IPS-15b (cell line): ENCODE measurements at regions not wholly inside any gene's neighbourhood (a gene's known extent, or its start where the extent isn't known, plus 50 kb on each side); places are given as distances from the start of the nearest gene placed in this dataset.

ENCODE experiments used
- H3K27me3 ChIP-seq: one replicate; pipeline ENCODE4 v1.6.1; 2013; ENCODE audit warnings: low read length; ENCODE audit not compliant: control insufficient read depth, insufficient read depth
- H3K36me3 ChIP-seq: one replicate; pipeline ENCODE4 v1.6.1; 2013; ENCODE audit warnings: low read length; ENCODE audit not compliant: control insufficient read depth, insufficient read depth
- H3K4me1 ChIP-seq: one replicate; pipeline ENCODE4 v1.6.1; 2013; ENCODE audit warnings: mild to moderate bottlenecking, low read length; ENCODE audit not compliant: control insufficient read depth, insufficient read depth
- H3K4me3 ChIP-seq: one replicate; pipeline ENCODE4 v1.5.1; 2013; ENCODE audit warnings: low read depth, low read length
- H3K9ac ChIP-seq: one replicate; pipeline ENCODE4 v1.6.1; 2013; ENCODE audit warnings: low read depth, mild to moderate bottlenecking, low read length
- H3K9me3 ChIP-seq: one replicate; pipeline ENCODE4 v1.6.1; 2013; ENCODE audit warnings: mild to moderate bottlenecking, low read length; ENCODE audit not compliant: control insufficient read depth, insufficient read depth

- no peaks in the 10 kb centered on the region for H3K9me3 ChIP-seq
- H3K4me3 ChIP-seq = no peak overlapping the region
- H3K4me1 ChIP-seq = no peaks in the 10 kb centered on the region
- no peaks in the 10 kb centered on the region for H3K27me3 ChIP-seq
- H3K36me3 ChIP-seq = no peaks in the 10 kb centered on the region
- no peak overlapping the region for H3K9ac ChIP-seq
Measured at GRCh38 chr4:156673483-156673882, 298.1 kb downstream of the PDGFC start.

- Histone ChIP-seq H3K4me3 (no peak overlapping the region), H3K27me3 (no peaks in the 10 kb centered on the region), H3K9ac (no peak overlapping the region), H3K9me3 (no peaks in the 10 kb centered on the region), H3K4me1 (no peaks in the 10 kb centered on the region), H3K36me3 (no peaks in the 10 kb centered on the region)
Measured at GRCh38 chr4:156672492-156673305, 298.9 kb downstream of the PDGFC start.

- H3K4me3 ChIP-seq = no peak overlapping the region
- no peaks in the 10 kb centered on the region for H3K36me3 ChIP-seq
- H3K4me1 ChIP-seq = peaks cover 3% of the 10 kb centered on the region
- no peaks in the 10 kb centered on the region for H3K9me3 ChIP-seq
- H3K27me3 ChIP-seq = no peaks in the 10 kb centered on the region
- H3K9ac ChIP-seq = no peak overlapping the region
Measured at GRCh38 chr4:156665780-156666366, 305.7 kb downstream of the PDGFC start.

GRCh38 chr4:156663663-156664062 is 307.9 kb downstream of the PDGFC start:
- no peak overlapping the region for H3K4me3 ChIP-seq
- no peaks in the 10 kb centered on the region for H3K36me3 ChIP-seq
- no peak overlapping the region for H3K9ac ChIP-seq
- peaks cover 3% of the 10 kb centered on the region for H3K4me1 ChIP-seq
- H3K27me3 ChIP-seq = no peaks in the 10 kb centered on the region
- no peaks in the 10 kb centered on the region for H3K9me3 ChIP-seq

- no peaks in the 10 kb centered on the region for H3K9me3 ChIP-seq
- H3K27me3 ChIP-seq = no peaks in the 10 kb centered on the region
- H3K36me3 ChIP-seq = no peaks in the 10 kb centered on the region
- H3K9ac ChIP-seq = no peak overlapping the region
- H3K4me1 ChIP-seq = peaks cover 3% of the 10 kb centered on the region
- no peak overlapping the region for H3K4me3 ChIP-seq
Measured at GRCh38 chr4:156662921-156663320, 308.7 kb downstream of the PDGFC start.

- Histone ChIP-seq H3K9me3 (no peaks in the 10 kb centered on the region), H3K9ac (no peak overlapping the region), H3K36me3 (no peaks in the 10 kb centered on the region), H3K27me3 (no peaks in the 10 kb centered on the region), H3K4me3 (no peak overlapping the region), H3K4me1 (peaks cover 3% of the 10 kb centered on the region)
Measured at GRCh38 chr4:156661555-156661954, 310.0 kb downstream of the PDGFC start.

GRCh38 chr4:156660465-156660864 is 311.1 kb downstream of the PDGFC start:
- H3K4me1 ChIP-seq = no peaks in the 10 kb centered on the region
- no peaks in the 10 kb centered on the region for H3K9me3 ChIP-seq
- no peaks in the 10 kb centered on the region for H3K27me3 ChIP-seq
- H3K9ac ChIP-seq = no peak overlapping the region
- no peaks in the 10 kb centered on the region for H3K36me3 ChIP-seq
- no peak overlapping the region for H3K4me3 ChIP-seq

GRCh38 chr4:156659983-156660382 is 311.6 kb downstream of the PDGFC start:
- no peak overlapping the region for H3K9ac ChIP-seq
- no peaks in the 10 kb centered on the region for H3K4me1 ChIP-seq
- no peaks in the 10 kb centered on the region for H3K9me3 ChIP-seq
- H3K36me3 ChIP-seq = no peaks in the 10 kb centered on the region
- no peaks in the 10 kb centered on the region for H3K27me3 ChIP-seq
- no peak overlapping the region for H3K4me3 ChIP-seq

- H3K4me3 ChIP-seq = no peak overlapping the region
Measured at GRCh38 chr4:156659570-156659969, 312.0 kb downstream of the PDGFC start.

GRCh38 chr4:156656896-156657295 is 314.7 kb downstream of the PDGFC start:
- Histone ChIP-seq H3K36me3 (no peaks in the 10 kb centered on the region), H3K9ac (no peak overlapping the region), H3K4me3 (no peak overlapping the region), H3K9me3 (no peaks in the 10 kb centered on the region), H3K4me1 (no peaks in the 10 kb centered on the region), H3K27me3 (no peaks in the 10 kb centered on the region)

More at GRCh38 chr4:156659570-156659969, 312.0 kb downstream of the PDGFC start:
- H3K4me1 ChIP-seq = no peaks in the 10 kb centered on the region
- no peaks in the 10 kb centered on the region for H3K27me3 ChIP-seq
- H3K9me3 ChIP-seq = no peaks in the 10 kb centered on the region
- no peak overlapping the region for H3K9ac ChIP-seq
- H3K36me3 ChIP-seq = no peaks in the 10 kb centered on the region

GRCh38 chr4:156654410-156654809 is 317.2 kb downstream of the PDGFC start:
- Histone ChIP-seq H3K4me3 (no peak overlapping the region), H3K27me3 (no peaks in the 10 kb centered on the region), H3K36me3 (no peaks in the 10 kb centered on the region), H3K9ac (no peak overlapping the region), H3K9me3 (no peaks in the 10 kb centered on the region), H3K4me1 (no peaks in the 10 kb centered on the region)

- Histone ChIP-seq H3K4me1 (no peaks in the 10 kb centered on the region), H3K4me3 (no peak overlapping the region), H3K27me3 (no peaks in the 10 kb centered on the region), H3K9ac (no peak overlapping the region), H3K36me3 (no peaks in the 10 kb centered on the region), H3K9me3 (no peaks in the 10 kb centered on the region)
Measured at GRCh38 chr4:156643826-156644225, 327.8 kb downstream of the PDGFC start.
